WTC11 (cell line): ENCODE measurements at regions not wholly inside any gene's neighbourhood (a gene's known extent, or its start where the extent isn't known, plus 50 kb on each side); places are given as distances from the start of the nearest gene placed in this dataset.

Experiments used
- TF ChIP-seq, protein P1 (sequence below): fragments of 200-600 bp; IDR thresholded peaks from 2 replicates; pipeline ENCODE4 v1.8.0; 2022; ENCODE audit warnings: antibody characterized with exemption
- TF ChIP-seq, protein P2 (sequence below): sonication (generic); formaldehyde crosslinking; IDR thresholded peaks from 2 replicates; pipeline ENCODE4 v1.8.1; 2023; ENCODE audit warnings: mild to moderate bottlenecking, missing genetic modification reagents, borderline replicate concordance
- TF ChIP-seq, protein P3 (sequence below): sonication (generic); formaldehyde crosslinking; IDR thresholded peaks from 2 replicates; pipeline ENCODE4 v1.8.0; 2022; ENCODE audit warnings: mild to moderate bottlenecking, missing genetic modification reagents
- TF ChIP-seq, protein P4 (sequence below): sonication (generic); formaldehyde crosslinking; IDR thresholded peaks from 2 replicates; pipeline ENCODE4 v1.8.0; 2022; ENCODE audit warnings: mild to moderate bottlenecking, missing genetic modification reagents

DNA sequence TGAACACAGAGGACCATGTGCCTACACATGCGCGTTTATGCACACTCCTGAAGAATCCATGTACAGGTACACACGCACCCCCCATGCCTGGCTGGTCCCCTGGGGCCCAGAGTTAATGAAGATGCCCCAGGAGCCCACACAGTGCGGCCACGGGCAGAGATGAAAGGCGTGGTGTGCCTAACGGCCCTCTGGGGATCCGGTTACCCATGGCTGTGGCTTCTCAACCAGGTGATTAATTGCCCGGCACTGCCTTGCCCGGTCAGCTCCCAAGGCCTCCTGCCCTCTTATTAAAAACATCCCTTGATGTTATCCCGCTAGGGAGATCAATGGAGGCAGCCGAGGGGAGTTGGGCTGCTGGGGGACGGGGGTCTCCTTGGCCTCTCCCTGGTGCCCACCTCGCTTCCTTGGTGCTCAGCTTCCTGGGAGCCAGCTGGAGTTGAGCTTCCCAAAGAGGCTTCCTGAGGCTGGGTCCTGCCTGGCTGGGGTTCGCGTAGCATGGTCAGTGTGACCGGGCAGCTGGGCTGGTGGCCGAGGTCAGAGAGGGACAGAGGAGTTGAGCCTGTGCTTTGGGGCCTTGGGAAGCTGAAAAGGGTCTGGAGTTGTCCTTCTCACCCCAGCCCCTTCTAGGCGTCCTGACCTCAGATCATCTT, 75.0 kb upstream of the WNT4 start:
- TF ChIP-seq, protein P1, sequence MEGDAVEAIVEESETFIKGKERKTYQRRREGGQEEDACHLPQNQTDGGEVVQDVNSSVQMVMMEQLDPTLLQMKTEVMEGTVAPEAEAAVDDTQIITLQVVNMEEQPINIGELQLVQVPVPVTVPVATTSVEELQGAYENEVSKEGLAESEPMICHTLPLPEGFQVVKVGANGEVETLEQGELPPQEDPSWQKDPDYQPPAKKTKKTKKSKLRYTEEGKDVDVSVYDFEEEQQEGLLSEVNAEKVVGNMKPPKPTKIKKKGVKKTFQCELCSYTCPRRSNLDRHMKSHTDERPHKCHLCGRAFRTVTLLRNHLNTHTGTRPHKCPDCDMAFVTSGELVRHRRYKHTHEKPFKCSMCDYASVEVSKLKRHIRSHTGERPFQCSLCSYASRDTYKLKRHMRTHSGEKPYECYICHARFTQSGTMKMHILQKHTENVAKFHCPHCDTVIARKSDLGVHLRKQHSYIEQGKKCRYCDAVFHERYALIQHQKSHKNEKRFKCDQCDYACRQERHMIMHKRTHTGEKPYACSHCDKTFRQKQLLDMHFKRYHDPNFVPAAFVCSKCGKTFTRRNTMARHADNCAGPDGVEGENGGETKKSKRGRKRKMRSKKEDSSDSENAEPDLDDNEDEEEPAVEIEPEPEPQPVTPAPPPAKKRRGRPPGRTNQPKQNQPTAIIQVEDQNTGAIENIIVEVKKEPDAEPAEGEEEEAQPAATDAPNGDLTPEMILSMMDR = no peak
- TF ChIP-seq, protein P2, sequence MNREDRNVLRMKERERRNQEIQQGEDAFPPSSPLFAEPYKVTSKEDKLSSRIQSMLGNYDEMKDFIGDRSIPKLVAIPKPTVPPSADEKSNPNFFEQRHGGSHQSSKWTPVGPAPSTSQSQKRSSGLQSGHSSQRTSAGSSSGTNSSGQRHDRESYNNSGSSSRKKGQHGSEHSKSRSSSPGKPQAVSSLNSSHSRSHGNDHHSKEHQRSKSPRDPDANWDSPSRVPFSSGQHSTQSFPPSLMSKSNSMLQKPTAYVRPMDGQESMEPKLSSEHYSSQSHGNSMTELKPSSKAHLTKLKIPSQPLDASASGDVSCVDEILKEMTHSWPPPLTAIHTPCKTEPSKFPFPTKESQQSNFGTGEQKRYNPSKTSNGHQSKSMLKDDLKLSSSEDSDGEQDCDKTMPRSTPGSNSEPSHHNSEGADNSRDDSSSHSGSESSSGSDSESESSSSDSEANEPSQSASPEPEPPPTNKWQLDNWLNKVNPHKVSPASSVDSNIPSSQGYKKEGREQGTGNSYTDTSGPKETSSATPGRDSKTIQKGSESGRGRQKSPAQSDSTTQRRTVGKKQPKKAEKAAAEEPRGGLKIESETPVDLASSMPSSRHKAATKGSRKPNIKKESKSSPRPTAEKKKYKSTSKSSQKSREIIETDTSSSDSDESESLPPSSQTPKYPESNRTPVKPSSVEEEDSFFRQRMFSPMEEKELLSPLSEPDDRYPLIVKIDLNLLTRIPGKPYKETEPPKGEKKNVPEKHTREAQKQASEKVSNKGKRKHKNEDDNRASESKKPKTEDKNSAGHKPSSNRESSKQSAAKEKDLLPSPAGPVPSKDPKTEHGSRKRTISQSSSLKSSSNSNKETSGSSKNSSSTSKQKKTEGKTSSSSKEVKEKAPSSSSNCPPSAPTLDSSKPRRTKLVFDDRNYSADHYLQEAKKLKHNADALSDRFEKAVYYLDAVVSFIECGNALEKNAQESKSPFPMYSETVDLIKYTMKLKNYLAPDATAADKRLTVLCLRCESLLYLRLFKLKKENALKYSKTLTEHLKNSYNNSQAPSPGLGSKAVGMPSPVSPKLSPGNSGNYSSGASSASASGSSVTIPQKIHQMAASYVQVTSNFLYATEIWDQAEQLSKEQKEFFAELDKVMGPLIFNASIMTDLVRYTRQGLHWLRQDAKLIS = no peak
- TF ChIP-seq, protein P3, sequence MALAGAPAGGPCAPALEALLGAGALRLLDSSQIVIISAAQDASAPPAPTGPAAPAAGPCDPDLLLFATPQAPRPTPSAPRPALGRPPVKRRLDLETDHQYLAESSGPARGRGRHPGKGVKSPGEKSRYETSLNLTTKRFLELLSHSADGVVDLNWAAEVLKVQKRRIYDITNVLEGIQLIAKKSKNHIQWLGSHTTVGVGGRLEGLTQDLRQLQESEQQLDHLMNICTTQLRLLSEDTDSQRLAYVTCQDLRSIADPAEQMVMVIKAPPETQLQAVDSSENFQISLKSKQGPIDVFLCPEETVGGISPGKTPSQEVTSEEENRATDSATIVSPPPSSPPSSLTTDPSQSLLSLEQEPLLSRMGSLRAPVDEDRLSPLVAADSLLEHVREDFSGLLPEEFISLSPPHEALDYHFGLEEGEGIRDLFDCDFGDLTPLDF = no peak
- TF ChIP-seq, protein P4, sequence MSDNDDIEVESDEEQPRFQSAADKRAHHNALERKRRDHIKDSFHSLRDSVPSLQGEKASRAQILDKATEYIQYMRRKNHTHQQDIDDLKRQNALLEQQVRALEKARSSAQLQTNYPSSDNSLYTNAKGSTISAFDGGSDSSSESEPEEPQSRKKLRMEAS (CRISPR knock-in tag) = no peak
